ENCODE measurements at regions not wholly inside any gene's neighbourhood (a gene's known extent, or its start where the extent isn't known, plus 50 kb on each side); places are given as distances from the start of the nearest gene placed in this dataset.
A peak's percentile ranks its signal among the peaks of the same experiment; 100 is the strongest.

- DNase-seq = no peak
Observed at GRCh38 chr15:70315431-70315830, 217.7 kb upstream of the TLE3 start.

- DNase-seq = no peak
Observed at GRCh38 chr15:70314688-70315087, 217.0 kb upstream of the TLE3 start.

- DNase-seq = no peak
Observed at GRCh38 chr15:70314018-70314354, 216.3 kb upstream of the TLE3 start.

- no peak for DNase-seq
Observed at GRCh38 chr15:70313099-70314017, 215.6 kb upstream of the TLE3 start.

- no peak for DNase-seq
Observed at GRCh38 chr15:70311821-70312220, 214.1 kb upstream of the TLE3 start.

GRCh38 chr15:70309716-70310115 is 212.0 kb upstream of the TLE3 start:
- DNase-seq = no peak

GRCh38 chr15:70308735-70309434 is 211.2 kb upstream of the TLE3 start:
- no peak for DNase-seq

- no peak for DNase-seq
Observed at GRCh38 chr15:70308011-70308734, 210.5 kb upstream of the TLE3 start.

- no peak for DNase-seq
Observed at GRCh38 chr15:70306582-70306981, 208.9 kb upstream of the TLE3 start.

- DNase-seq = no peak
Observed at GRCh38 chr15:70306081-70306480, 208.4 kb upstream of the TLE3 start.

GRCh38 chr15:70303981-70304380 is 206.3 kb upstream of the TLE3 start:
- no peak for DNase-seq

GRCh38 chr15:70302360-70302759 is 204.6 kb upstream of the TLE3 start:
- DNase-seq = no peak

- no peak for DNase-seq
Observed at GRCh38 chr15:70301396-70301795, 203.7 kb upstream of the TLE3 start.

GRCh38 chr15:70299931-70300869 is 202.5 kb upstream of the TLE3 start:
- DNase-seq = no peak

GRCh38 chr15:70297465-70298058 is 199.8 kb upstream of the TLE3 start:
- DNase-seq = peak; percentile 17

- no peak for DNase-seq
Observed at GRCh38 chr15:70294731-70295305, 197.1 kb upstream of the TLE3 start.

- no peak for DNase-seq
Observed at GRCh38 chr15:70293591-70294470, 196.1 kb upstream of the TLE3 start.

- no peak for DNase-seq
Observed at GRCh38 chr15:70293138-70293537, 195.4 kb upstream of the TLE3 start.

GRCh38 chr15:70292076-70292760 is 194.5 kb upstream of the TLE3 start:
- DNase-seq = no peak
